ENCODE measurements at regions not wholly inside any gene's neighbourhood (a gene's known extent, or its start where the extent isn't known, plus 50 kb on each side); places are given as distances from the start of the nearest gene placed in this dataset.

GRCh38 chr7:380711-381210 lies 90.8 kb downstream of the FOXL3 start:
- WGBS, 4 donors = 56 to 83% (median 71%) methylated on average over 6 to 8 of the region's 8 CpGs
- DNase-seq (peak in 3 of 5 donors; percentile 8 to 47 (median 11)), ATAC-seq (no peak)
- no peak overlapping the region for H3K27ac ChIP-seq
- peaks cover 0 to 35% (median 14%) of the 10 kb centered on the region in 12 donors for H3K9me3 ChIP-seq
- intact Hi-C loops (cut with DNase I) = no loop called here
- H3K4me3 ChIP-seq = no peak overlapping the region
- peaks cover 0 to 26% (median 9%) of the 10 kb centered on the region in 12 donors for H3K4me1 ChIP-seq
- peaks cover 0 to 31% (median 17%) of the 10 kb centered on the region in 9 donors for H3K27me3 ChIP-seq
- TF ChIP-seq CTCF (IDR thresholded peaks at IDR 0.05) (no peak), POLR2A (IDR thresholded peaks at IDR 0.05) (no peak)
- H3K36me3 ChIP-seq = no peaks in the 10 kb centered on the region

- ATAC-seq (no peak), DNase-seq (peak; percentile 4 to 29 (median 15))
- Histone ChIP-seq H3K27me3 (peaks cover 0 to 25% (median 12%) of the 10 kb centered on the region in 9 donors), H3K9me3 (peaks cover 0 to 36% (median 14%) of the 10 kb centered on the region in 12 donors), H3K4me1 (peaks cover 0 to 26% (median 9%) of the 10 kb centered on the region in 12 donors), H3K4me3 (no peak overlapping the region), H3K36me3 (no peaks in the 10 kb centered on the region), H3K27ac (no peak overlapping the region)
- 66 to 74% (median 66%) methylated on average over 19 to 23 of the region's 23 CpGs for WGBS, 4 donors
- intact Hi-C loops (cut with DNase I) = no loop called here
- TF ChIP-seq CTCF (IDR thresholded peaks at IDR 0.05) (no peak), POLR2A (IDR thresholded peaks at IDR 0.05) (no peak)
Observed at GRCh38 chr7:381211-382042, 91.5 kb downstream of the FOXL3 start.

- Histone ChIP-seq H3K4me3 (no peak overlapping the region), H3K27me3 (peaks cover 0 to 21% (median 9%) of the 10 kb centered on the region in 9 donors), H3K27ac (no peak overlapping the region), H3K4me1 (peaks cover 0 to 26% (median 9%) of the 10 kb centered on the region in 12 donors), H3K36me3 (no peaks in the 10 kb centered on the region), H3K9me3 (peaks cover 0 to 36% (median 14%) of the 10 kb centered on the region in 12 donors)
- TF ChIP-seq POLR2A (IDR thresholded peaks at IDR 0.05) = no peak
- TF ChIP-seq CTCF (IDR thresholded peaks at IDR 0.05) = no peak
- no peak for ATAC-seq
- intact Hi-C loops (cut with DNase I) = no loop called here
- 54 to 61% (median 57%) methylated on average over 5 of the region's 5 CpGs for WGBS, 4 donors
- DNase-seq = peak in 1 of 5 donors; percentile 9
Observed at GRCh38 chr7:382043-382400, 92.1 kb downstream of the FOXL3 start.

- H3K27me3 ChIP-seq = no peaks in the 10 kb centered on the region
- no peaks in the 10 kb centered on the region for H3K36me3 ChIP-seq
- intact Hi-C loops (cut with DNase I) = no loop called here
- no peak overlapping the region for H3K4me3 ChIP-seq
- DNase-seq (peak in 1 of 5 donors; percentile 5), ATAC-seq (no peak)
- H3K27ac ChIP-seq = no peak overlapping the region
- H3K9me3 ChIP-seq = peaks cover 0 to 40% (median 14%) of the 10 kb centered on the region in 12 donors
- 79 to 93% (median 88%) methylated on average over 11 of the region's 11 CpGs for WGBS, 4 donors
- H3K4me1 ChIP-seq = peaks cover 0 to 9% (median 0%) of the 10 kb centered on the region in 12 donors
- TF ChIP-seq CTCF (IDR thresholded peaks at IDR 0.05) (no peak), POLR2A (IDR thresholded peaks at IDR 0.05) (no peak)
Observed at GRCh38 chr7:386385-386784, 96.4 kb downstream of the FOXL3 start.

All from heart left ventricle (tissue), 16 donors.